Activated T-cell treated with anti-CD3 and anti-CD28 coated beads for 48 hours (primary cell): ENCODE measurements at regions not wholly inside any gene's neighbourhood (a gene's known extent, or its start where the extent isn't known, plus 50 kb on each side); places are given as distances from the start of the nearest gene placed in this dataset.

Source experiments
- DNase-seq: peaks from one replicate; pipeline ENCODE4 v3.0.0-alpha.2; 2020; ENCODE audit warnings: low read depth

GRCh38 chr3:72698154-72698917 lies 149.9 kb downstream of the SHQ1 start:
- no peak for DNase-seq

DNA sequence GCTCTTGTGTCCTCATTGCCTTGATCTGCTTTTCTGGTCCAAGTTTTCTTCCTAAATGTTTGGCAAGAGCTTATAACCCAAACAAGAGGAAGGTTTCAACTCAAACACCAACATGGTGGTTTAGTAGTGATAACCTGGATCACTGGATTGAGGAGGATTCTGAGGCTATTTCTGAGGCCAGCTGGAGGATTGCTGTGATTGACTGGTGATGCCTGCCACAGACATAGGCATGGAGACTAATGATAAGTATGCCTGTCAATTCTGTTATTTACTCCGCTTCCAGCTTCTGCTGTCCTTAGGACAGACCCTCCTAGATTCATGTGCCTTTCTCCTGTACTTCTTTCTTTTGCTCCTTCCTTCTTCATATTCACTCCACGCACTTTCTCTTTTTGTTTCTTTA lies 150.5 kb downstream of the SHQ1 start:
- DNase-seq, result no peak

DNA sequence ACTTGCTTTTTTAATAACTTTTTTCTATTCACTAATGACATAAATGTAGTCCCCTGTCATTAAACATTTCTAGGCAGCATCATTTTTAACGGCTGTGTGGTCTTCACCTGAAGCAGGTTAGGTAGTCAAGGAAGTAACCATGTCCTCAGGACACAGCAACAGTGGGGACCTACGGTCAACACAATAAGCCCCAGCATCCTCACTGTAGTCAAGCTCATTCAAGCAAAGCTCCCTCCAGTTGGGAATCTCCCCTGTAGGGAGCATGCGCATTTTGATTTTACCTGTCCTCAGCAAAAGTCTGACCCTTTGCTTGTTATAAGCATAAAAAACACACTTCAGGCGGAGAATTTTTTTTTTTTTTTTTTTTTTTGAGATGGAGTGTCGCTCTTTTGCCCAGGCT lies 151.4 kb downstream of the SHQ1 start:
- no peak for DNase-seq

DNA sequence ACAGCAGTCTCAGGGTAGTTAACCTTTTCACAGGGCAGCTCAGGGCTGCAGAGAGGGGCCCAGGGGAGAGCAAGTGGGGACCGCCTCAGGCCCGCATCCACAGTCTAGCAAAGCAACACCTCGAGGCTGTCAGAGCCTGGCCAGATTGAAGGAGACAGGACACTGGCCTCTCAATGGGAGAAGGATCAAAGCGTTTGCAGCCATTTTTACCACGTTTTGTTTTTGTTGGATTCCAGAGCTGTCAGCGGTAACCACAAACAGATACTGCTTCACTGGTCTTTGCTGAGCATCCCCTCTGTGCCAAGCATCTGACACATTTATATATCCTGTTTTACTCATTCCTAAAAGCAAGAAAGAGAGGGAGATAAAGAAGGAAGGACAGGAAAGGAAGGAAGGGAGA lies 153.8 kb downstream of the SHQ1 start:
- no peak for DNase-seq

DNA sequence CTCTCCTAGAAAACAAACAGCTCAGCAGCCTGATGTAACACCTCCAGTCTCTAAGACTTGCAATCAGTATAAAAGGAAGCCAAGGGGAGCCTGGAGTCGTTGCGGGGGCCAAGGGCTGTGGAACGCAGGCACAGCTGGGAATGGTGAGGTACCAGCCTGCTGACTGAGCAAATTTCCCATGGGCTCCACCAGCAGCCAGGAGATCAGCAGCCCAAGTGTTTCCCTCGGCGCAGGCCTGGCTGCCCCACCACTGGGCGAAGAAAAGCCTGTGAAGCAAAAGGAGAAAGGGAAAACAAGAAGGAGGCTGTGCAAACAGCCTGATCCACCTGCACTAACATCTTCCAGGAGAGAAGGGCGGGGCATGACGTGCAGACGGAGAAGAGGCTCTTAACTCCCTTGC lies 155.3 kb downstream of the SHQ1 start:
- no peak for DNase-seq

- no peak for DNase-seq
Observed at GRCh38 chr3:72690629-72691028, 157.6 kb downstream of the SHQ1 start.

DNA sequence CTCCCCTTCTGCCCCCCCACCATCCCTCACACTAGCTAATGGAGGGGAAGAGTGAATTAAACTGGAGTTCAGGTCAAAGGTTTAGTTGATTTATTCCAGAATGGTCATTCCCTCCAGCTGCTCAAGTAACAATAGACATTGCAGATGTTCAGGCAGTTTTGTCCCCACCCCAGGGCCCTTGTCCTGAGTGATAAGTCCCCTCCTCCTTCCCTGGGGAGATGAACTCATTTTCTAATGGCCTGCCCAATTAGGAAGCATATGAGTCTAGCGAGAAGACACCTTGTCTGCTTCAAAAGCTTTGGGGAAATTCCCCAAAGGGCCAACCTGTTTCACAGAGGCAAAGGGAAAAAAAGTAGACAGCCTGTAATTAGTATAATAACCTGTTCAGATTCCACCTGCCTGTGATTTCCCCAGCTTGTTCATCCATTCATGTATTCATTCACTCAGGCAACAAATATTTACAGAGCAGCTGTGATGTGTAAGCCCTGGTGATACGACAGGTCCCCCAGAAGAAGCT lies 165.3 kb downstream of the SHQ1 start:
- no peak for DNase-seq

DNA sequence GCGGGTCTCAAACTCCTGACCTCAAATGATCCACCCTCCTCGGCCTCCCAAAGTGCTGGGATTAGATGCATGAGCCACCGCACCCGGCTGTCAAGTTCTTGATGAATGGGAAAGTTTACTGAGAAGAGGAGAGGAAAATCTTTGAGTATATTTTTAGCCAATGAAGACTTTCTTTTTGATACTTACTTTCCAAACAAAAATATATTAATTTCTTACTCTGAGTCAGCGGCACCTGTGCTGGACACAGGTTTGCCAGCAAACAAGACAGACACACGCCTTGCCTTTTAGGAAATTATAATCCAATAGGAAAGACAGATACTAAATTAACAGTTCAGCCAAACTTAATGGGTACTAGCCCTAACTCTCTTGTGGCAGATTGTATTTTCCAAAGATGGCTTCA lies 166.6 kb downstream of the SHQ1 start:
- no peak for DNase-seq

- DNase-seq, result no peak
Observed at GRCh38 chr3:72680766-72681165, 167.5 kb downstream of the SHQ1 start.

GRCh38 chr3:72679540-72680198 lies 168.6 kb downstream of the SHQ1 start:
- DNase-seq, result no peak

DNA sequence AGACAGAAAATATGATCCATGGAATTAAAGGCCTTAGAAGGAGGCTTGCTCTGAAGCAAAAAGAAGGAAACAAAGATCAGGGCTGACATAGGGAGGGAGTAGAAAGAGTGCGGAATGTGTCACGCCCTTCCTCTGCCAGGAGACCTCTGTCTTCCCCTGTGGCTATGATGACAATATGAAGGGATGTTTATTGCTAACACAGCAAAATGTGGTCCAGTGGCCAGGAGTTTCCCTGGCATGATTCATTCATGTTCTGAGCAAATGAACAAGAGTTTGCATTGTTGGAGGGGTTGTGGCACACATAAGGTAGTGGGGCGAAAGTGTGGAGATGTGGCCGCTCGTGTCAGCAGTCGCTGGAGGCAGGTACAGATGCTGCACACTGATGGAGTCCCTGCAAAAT lies 169.4 kb downstream of the SHQ1 start:
- no peak for DNase-seq

GRCh38 chr3:72678380-72678779 lies 169.9 kb downstream of the SHQ1 start:
- no peak for DNase-seq

GRCh38 chr3:72675243-72675642 lies 173.0 kb downstream of the SHQ1 start:
- no peak for DNase-seq

- no peak for DNase-seq
Observed at GRCh38 chr3:72673011-72673771, 175.1 kb downstream of the SHQ1 start.

- no peak for DNase-seq
Observed at GRCh38 chr3:72669224-72669623, 179.0 kb downstream of the SHQ1 start.

DNA sequence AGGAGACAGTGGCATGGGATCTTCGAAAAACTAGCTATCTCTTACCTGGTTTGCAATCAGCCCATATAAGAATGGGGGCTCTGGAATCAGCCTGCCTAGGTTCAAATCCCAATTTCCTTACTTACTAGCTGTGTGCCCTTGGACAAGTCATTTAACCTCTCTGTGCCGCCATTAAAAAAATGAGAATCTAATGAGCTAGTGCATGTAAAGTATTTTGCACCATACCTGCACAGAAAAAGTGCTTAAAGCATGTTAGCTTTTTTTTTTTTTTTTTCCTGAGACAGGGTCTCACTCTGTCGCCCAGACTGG lies 181.8 kb downstream of the SHQ1 start:
- no peak for DNase-seq

GRCh38 chr3:72665701-72666446 lies 182.4 kb downstream of the SHQ1 start:
- DNase-seq, result peak; percentile 37

DNA sequence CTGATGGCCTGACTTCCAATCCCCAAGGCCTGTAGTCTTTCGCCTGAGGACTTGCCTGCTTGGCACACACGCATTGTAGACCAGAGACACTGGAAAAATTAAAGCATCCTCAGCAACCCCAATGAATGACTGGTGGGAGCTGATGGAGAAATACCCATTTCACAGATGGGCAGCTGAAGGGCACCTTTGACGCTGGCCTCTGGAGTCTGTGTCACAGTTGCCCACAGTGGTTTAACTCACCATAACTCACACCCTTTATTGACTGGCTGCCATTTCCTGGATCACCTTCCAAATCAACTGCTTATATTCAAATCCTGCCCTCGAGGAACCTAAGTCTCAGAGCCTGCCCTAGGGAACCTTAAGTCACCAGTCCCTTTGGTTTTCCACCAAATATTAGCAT lies 183.1 kb downstream of the SHQ1 start:
- no peak for DNase-seq

GRCh38 chr3:72664184-72664975 lies 183.9 kb downstream of the SHQ1 start:
- DNase-seq, result no peak

DNA sequence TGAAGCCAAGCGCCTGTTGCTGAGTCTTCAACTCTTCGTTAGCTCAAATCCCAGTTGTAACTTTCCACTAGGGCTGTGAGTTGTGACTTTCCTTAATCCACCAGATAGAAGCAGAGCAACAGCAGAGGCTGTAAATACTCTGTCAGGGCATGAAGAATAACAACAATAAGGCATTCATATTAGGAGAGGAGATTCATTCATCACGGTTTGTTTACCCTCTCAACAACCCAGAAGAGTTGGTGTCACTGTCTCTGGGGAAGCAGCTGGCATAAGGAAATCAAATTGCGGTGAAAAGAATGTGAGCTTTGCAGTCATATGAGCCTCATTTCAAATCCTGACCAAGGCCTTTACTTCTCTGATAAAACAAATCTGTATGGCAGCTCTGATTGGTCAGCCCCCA lies 184.8 kb downstream of the SHQ1 start:
- DNase-seq, result no peak

DNA sequence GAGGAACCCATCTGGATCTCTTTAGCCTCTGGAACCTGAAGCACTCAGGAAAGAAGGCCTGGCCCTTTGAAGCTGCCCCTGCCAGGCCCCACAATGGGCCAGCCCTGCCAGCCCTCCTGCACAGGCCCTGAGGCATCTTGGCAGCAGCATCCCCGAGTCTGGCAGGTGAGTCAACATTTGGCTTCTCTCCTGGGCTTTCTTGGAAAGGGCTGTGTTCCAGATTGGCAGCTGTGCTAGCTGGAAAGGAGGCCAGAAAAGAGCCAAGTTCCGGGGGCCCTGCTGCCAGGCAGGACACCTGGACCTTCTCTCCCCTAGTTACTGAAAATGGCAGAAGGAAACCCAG lies 187.2 kb downstream of the SHQ1 start:
- DNase-seq, result no peak
